ENCODE measurements at regions not wholly inside any gene's neighbourhood (a gene's known extent, or its start where the extent isn't known, plus 50 kb on each side); places are given as distances from the start of the nearest gene placed in this dataset.

- TF ChIP-seq CTCF (IDR thresholded peaks at IDR 0.05) = no peak
- no peak for TF ChIP-seq POLR2A (IDR thresholded peaks at IDR 0.05)
These were observed 257.3 kb downstream of the MIAT start for GRCh38 chr22:26914519-26915185.

All from stomach (tissue), 4 donors.